Neural cell (in vitro differentiated cells): ENCODE measurements at regions not wholly inside any gene's neighbourhood (a gene's known extent, or its start where the extent isn't known, plus 50 kb on each side); places are given as distances from the start of the nearest gene placed in this dataset.

Experiments
- H2AFZ ChIP-seq: fragments of 200-600, 300-800 bp; sonication (generic), shearing (Covaris generic); 2 replicates; pipeline ENCODE4 v1.6.0; 2014; ENCODE audit warnings: low read depth, mild to moderate bottlenecking, antibody characterized with exemption, low read length, moderate library complexity
- H3F3A ChIP-seq: fragments of 200-600 bp; shearing (Covaris generic); 2 replicates; pipeline ENCODE4 v1.6.1; 2016; ENCODE audit warnings: mild to moderate bottlenecking, moderate library complexity, mixed read lengths, antibody characterized with exemption, low read length; ENCODE audit not compliant: insufficient read depth, poor library complexity, severe bottlenecking
- H3K27ac ChIP-seq: fragments of 200-600, 300-800 bp; sonication (generic), shearing (Covaris generic); 2 replicates; pipeline ENCODE4 v1.5.1; 2014; ENCODE audit warnings: mild to moderate bottlenecking, low read length, moderate library complexity
- H3K27me3 ChIP-seq: fragments of 300-800, 200-600 bp; sonication (generic), shearing (Covaris generic); 2 replicates; pipeline ENCODE4 v1.6.0; 2014; ENCODE audit warnings: mild to moderate bottlenecking, low read depth, low read length, moderate library complexity; ENCODE audit not compliant: insufficient read depth
- H3K36me3 ChIP-seq: fragments of 300-800, 200-600 bp; sonication (generic), shearing (Covaris generic); 2 replicates; pipeline ENCODE4 v1.5.1; 2014; ENCODE audit warnings: mild to moderate bottlenecking, antibody characterized with exemption, low read length, moderate library complexity; ENCODE audit not compliant: insufficient read depth
- H3K4me2 ChIP-seq: fragments of 300-800, 200-600 bp; sonication (generic), shearing (Covaris generic); 2 replicates; pipeline ENCODE4 v1.6.0; 2014; ENCODE audit warnings: mild to moderate bottlenecking, low read length
- H3K4me3 ChIP-seq: fragments of 300-800, 200-600 bp; sonication (generic), shearing (Covaris generic); 2 replicates; pipeline ENCODE4 v1.5.1; 2014; ENCODE audit warnings: mild to moderate bottlenecking, low read length, moderate library complexity
- H3K79me2 ChIP-seq: fragments of 200-600 bp; shearing (Covaris generic); replicated peaks from 2 replicates; pipeline ENCODE4 v1.6.0; 2014; ENCODE audit warnings: mild to moderate bottlenecking, low read length, moderate library complexity; ENCODE audit not compliant: insufficient read depth
- H3K9ac ChIP-seq: fragments of 300-800, 200-600 bp; sonication (generic), shearing (Covaris generic); 2 replicates; pipeline ENCODE4 v1.6.1; 2016; ENCODE audit warnings: mild to moderate bottlenecking, low read length, mixed read lengths
- H3K9me2 ChIP-seq: fragments of 200-600 bp; shearing (Covaris generic); 2 replicates; pipeline ENCODE4 v1.6.1; 2016; ENCODE audit warnings: mild to moderate bottlenecking, low read length, mixed read lengths; ENCODE audit not compliant: insufficient read depth
- H3K9me3 ChIP-seq: fragments of 200-600, 300-800 bp; sonication (generic), shearing (Covaris generic); 2 replicates; pipeline ENCODE4 v1.6.1; 2016; ENCODE audit warnings: mild to moderate bottlenecking, mixed run types, low read length, moderate library complexity, mixed read lengths
- H4K20me1 ChIP-seq: fragments of 200-600 bp; shearing (Covaris generic); 2 replicates; pipeline ENCODE4 v1.6.1; 2016; ENCODE audit warnings: mild to moderate bottlenecking, mixed run types; ENCODE audit not compliant: insufficient read depth
- EP300 ChIP-seq: fragments of 450-650 bp; conservative IDR thresholded peaks from 2 replicates; pipeline ENCODE4 v1.6.1; 2014; ENCODE audit warnings: antibody characterized with exemption, mild to moderate bottlenecking, moderate library complexity; ENCODE audit not compliant: poor library complexity, severe bottlenecking
- EZH2 ChIP-seq: fragments of 200-600, 300-800 bp; shearing (Covaris generic), sonication (generic); IDR thresholded peaks from 2 replicates; pipeline ENCODE4 v1.6.1; 2014; ENCODE audit warnings: antibody characterized with exemption, low read length, borderline replicate concordance, mild to moderate bottlenecking; ENCODE audit not compliant: insufficient read depth, poor library complexity, severe bottlenecking
- MXI1 ChIP-seq: fragments of 450-650 bp; conservative IDR thresholded peaks from 2 replicates; pipeline ENCODE4 v1.6.1; 2014; ENCODE audit warnings: antibody characterized with exemption, mild to moderate bottlenecking; ENCODE audit not compliant: poor library complexity, severe bottlenecking
- POLR2AphosphoS5 ChIP-seq: IDR thresholded peaks from 2 replicates; pipeline ENCODE4 v1.6.1; 2012
- RAD21 ChIP-seq: fragments of 450-650 bp; conservative IDR thresholded peaks from 2 replicates; pipeline ENCODE4 v1.6.1; 2014; ENCODE audit warnings: antibody characterized with exemption, mild to moderate bottlenecking, moderate library complexity
- SMC3 ChIP-seq: fragments of 450-650 bp; conservative IDR thresholded peaks from 2 replicates; pipeline ENCODE4 v1.6.1; 2014; ENCODE audit warnings: antibody characterized with exemption, mild to moderate bottlenecking, moderate library complexity; ENCODE audit not compliant: poor library complexity
- TAF1 ChIP-seq: IDR thresholded peaks from 2 replicates; pipeline ENCODE4 v1.6.1; 2012; ENCODE audit warnings: low read depth
- TF ChIP-seq, protein P1 (sequence below): IDR thresholded peaks from 2 replicates; pipeline ENCODE4 v1.6.1; 2012; ENCODE audit warnings: borderline replicate concordance
- TF ChIP-seq, protein P2 (sequence below): fragments of 450-650 bp; IDR thresholded peaks from 2 replicates; pipeline ENCODE4 v1.5.1; 2014; ENCODE audit warnings: antibody characterized with exemption, mild to moderate bottlenecking, moderate library complexity; ENCODE audit not compliant: poor library complexity, severe bottlenecking

DNA sequence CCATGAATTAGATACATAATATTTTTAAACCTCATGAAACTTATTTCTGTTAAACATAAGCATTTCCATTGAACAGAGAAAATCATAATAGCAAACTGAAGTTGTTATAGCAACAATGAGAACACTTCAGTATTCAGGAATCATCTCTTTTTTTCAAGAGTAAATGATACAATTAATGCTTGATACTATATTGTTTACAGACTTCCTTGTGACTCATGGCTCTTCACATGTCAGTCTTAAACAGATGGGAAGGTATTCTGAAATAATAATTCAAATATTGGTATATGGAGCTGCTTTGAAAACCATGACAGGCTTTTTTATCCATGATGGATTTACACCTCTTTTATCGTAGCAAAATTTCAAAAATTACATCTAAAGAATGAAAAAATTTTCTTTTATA is 226.5 kb upstream of the RBMS1 start:
- H3K27me3 ChIP-seq, result no peaks in the 10 kb centered on the region
- H3F3A ChIP-seq, result no peaks in the 10 kb centered on the region
- no peaks in the 10 kb centered on the region for H3K9me3 ChIP-seq
- H3K36me3 ChIP-seq, result no peaks in the 10 kb centered on the region
- H2AFZ ChIP-seq, result no peak overlapping the region
- H3K4me3 ChIP-seq, result no peak overlapping the region
- H4K20me1 ChIP-seq, result no peaks in the 10 kb centered on the region
- H3K27ac ChIP-seq, result no peak overlapping the region
- H3K9me2 ChIP-seq, result no peaks in the 10 kb centered on the region
- no peaks in the 10 kb centered on the region for H3K79me2 ChIP-seq
- H3K4me2 ChIP-seq, result no peak overlapping the region
- H3K9ac ChIP-seq, result no peak overlapping the region
- TF ChIP-seq MXI1, result no peak
- no peak for TF ChIP-seq SMC3
- no peak for TF ChIP-seq EZH2
- TF ChIP-seq TAF1, result no peak
- no peak for TF ChIP-seq EP300
- TF ChIP-seq RAD21, result no peak
- TF ChIP-seq, protein P1, sequence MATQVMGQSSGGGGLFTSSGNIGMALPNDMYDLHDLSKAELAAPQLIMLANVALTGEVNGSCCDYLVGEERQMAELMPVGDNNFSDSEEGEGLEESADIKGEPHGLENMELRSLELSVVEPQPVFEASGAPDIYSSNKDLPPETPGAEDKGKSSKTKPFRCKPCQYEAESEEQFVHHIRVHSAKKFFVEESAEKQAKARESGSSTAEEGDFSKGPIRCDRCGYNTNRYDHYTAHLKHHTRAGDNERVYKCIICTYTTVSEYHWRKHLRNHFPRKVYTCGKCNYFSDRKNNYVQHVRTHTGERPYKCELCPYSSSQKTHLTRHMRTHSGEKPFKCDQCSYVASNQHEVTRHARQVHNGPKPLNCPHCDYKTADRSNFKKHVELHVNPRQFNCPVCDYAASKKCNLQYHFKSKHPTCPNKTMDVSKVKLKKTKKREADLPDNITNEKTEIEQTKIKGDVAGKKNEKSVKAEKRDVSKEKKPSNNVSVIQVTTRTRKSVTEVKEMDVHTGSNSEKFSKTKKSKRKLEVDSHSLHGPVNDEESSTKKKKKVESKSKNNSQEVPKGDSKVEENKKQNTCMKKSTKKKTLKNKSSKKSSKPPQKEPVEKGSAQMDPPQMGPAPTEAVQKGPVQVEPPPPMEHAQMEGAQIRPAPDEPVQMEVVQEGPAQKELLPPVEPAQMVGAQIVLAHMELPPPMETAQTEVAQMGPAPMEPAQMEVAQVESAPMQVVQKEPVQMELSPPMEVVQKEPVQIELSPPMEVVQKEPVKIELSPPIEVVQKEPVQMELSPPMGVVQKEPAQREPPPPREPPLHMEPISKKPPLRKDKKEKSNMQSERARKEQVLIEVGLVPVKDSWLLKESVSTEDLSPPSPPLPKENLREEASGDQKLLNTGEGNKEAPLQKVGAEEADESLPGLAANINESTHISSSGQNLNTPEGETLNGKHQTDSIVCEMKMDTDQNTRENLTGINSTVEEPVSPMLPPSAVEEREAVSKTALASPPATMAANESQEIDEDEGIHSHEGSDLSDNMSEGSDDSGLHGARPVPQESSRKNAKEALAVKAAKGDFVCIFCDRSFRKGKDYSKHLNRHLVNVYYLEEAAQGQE, result no peak
- TF ChIP-seq POLR2AphosphoS5, result no peak
- TF ChIP-seq, protein P2, sequence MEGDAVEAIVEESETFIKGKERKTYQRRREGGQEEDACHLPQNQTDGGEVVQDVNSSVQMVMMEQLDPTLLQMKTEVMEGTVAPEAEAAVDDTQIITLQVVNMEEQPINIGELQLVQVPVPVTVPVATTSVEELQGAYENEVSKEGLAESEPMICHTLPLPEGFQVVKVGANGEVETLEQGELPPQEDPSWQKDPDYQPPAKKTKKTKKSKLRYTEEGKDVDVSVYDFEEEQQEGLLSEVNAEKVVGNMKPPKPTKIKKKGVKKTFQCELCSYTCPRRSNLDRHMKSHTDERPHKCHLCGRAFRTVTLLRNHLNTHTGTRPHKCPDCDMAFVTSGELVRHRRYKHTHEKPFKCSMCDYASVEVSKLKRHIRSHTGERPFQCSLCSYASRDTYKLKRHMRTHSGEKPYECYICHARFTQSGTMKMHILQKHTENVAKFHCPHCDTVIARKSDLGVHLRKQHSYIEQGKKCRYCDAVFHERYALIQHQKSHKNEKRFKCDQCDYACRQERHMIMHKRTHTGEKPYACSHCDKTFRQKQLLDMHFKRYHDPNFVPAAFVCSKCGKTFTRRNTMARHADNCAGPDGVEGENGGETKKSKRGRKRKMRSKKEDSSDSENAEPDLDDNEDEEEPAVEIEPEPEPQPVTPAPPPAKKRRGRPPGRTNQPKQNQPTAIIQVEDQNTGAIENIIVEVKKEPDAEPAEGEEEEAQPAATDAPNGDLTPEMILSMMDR, result no peak

DNA sequence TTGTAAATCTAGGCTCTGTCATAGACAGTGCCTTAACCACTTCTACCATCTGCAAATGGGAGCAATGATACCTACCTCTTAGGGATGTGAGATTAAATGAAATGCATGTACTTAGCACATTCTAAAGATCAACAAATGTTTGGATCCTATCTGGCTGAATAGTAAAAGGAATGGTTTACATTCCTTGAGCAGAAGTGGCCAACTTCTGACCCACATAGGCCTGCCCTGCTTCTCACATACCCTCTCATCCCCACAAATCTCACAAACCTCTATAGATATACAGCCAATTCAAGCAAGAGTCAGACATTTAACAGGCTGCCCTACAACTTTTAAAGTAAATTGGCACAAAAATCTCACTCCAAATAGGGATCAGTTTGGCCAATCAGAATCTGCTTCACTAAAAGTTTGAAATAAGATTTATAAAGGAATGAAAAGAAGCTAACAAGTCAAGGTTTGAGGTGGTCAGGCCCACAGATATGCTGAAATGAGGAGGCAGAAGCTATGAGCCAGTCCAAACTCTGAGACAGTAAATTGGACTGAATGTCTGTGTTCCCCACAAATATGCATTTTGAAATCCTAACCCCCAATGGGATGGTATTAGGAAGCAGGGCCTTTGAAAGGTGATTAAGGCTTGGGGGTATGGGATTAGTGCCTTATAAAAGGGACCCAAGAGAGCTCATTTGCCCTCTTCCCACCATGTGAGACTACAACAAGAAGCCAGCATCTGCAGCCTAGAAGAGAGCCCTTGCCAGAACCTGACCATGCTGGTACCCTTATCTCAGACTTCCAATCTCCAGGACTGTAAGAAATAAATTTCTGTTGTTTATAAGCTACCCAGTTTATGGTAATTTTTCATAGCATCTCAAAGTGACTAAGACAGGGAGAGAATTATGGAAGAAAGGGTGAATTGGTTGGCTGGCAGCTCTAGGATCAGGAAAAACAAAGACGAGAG is 227.8 kb upstream of the RBMS1 start:
- Histone ChIP-seq H3K9me3 (no peaks in the 10 kb centered on the region), H3K79me2 (no peaks in the 10 kb centered on the region), H3K27me3 (no peaks in the 10 kb centered on the region), H3K27ac (no peak overlapping the region), H3K36me3 (no peaks in the 10 kb centered on the region), H3K4me3 (no peak overlapping the region), H4K20me1 (no peaks in the 10 kb centered on the region), H3K4me2 (no peak overlapping the region), H3F3A (no peaks in the 10 kb centered on the region), H2AFZ (no peak overlapping the region), H3K9ac (no peak overlapping the region), H3K9me2 (no peaks in the 10 kb centered on the region)
- TF ChIP-seq, protein P1, result no peak
- TF ChIP-seq MXI1, result no peak
